K562 (cell line): ENCODE measurements at regions not wholly inside any gene's neighbourhood (a gene's known extent, or its start where the extent isn't known, plus 50 kb on each side); places are given as distances from the start of the nearest gene placed in this dataset.

Source experiments
- ATAC-seq: fragments of 200-7000 bp; cut with Tn5 transposase; 3 replicates; pipeline ENCODE4 v1.9.1; 2020; ENCODE audit warnings: moderate library complexity
- BruUV-seq: library from RNA; stranded (reverse); fragments of 400-500 nt; replicated peaks from 2 replicates; lab custom pipeline; 2021; lab: Mats Ljungman, UMichigan
- CTCF ChIA-PET: fragments of 300-600 bp; formaldehyde crosslinking; extraction: SDS; loops from one replicate; lab custom pipeline; 2021; ENCODE audit warnings: low intra/inter-chr PET ratio; lab: Yijun Ruan, JAX
- POLR2A ChIA-PET: fragments of 300-600, 350-650 bp; sonication (Branson Sonifier 250); formaldehyde crosslinking; extraction: SDS; loops from one replicate; lab custom pipeline; 2021; ENCODE audit warnings: antibody characterized with exemption, inconsistent platforms; lab: Yijun Ruan, JAX
- DNase-seq, 4 experiments: peaks; one replicate each; pipeline versions ENCODE4 v3.0.0 to v3.0.0-alpha.2; 2011 to 2018; ENCODE audit warnings: low spot score in 3 of 4, mixed read lengths in 3 of 4; ENCODE audit errors: extremely low read depth in 1 of 4
- FAIRE-seq: peaks from 2 replicates; lab custom pipeline; 2011; peaks lifted over from hg19 to GRCh38; lab: Jason Lieb, UNC
- H2AFZ ChIP-seq: 2 replicates; pipeline ENCODE4 v1.6.0; 2011; ENCODE audit warnings: low read depth, low read length, control low read depth, inconsistent platforms
- H3K27ac ChIP-seq: fragments of 200-600 bp; 3 replicates; pipeline ENCODE4 v1.8.0; 2011; ENCODE audit warnings: low read depth, mild to moderate bottlenecking, control low read depth, inconsistent platforms, low read length, moderate library complexity, mixed read lengths; ENCODE audit errors: extremely low read depth
- H3K27me3 ChIP-seq, 2 experiments: fragments of 300-600 bp in 1 of 2; 2 replicates in 1 of 2; 3 replicates in 1 of 2; pipeline versions ENCODE4 v1.6.0 to v1.8.0; 2011; ENCODE audit warnings: inconsistent platforms in 2 of 2, low read length in 2 of 2, mild to moderate bottlenecking in 1 of 2, mixed read lengths in 1 of 2, moderate library complexity in 1 of 2; ENCODE audit not compliant: control insufficient read depth in 2 of 2, insufficient read depth in 2 of 2
- H3K36me3 ChIP-seq: fragments of 300-600 bp; 3 replicates; pipeline ENCODE4 v1.8.0; 2011; ENCODE audit warnings: mild to moderate bottlenecking, low read length, inconsistent platforms; ENCODE audit not compliant: control insufficient read depth, insufficient read depth
- H3K4me1 ChIP-seq, 2 experiments: fragments of 200-600 bp in 1 of 2; replicated peaks in 1 of 2; 2 replicates in 1 of 2; 3 replicates in 1 of 2; pipeline versions ENCODE4 v1.5.1 to v1.8.0; 2011; ENCODE audit warnings: inconsistent platforms in 2 of 2, low read length in 2 of 2, mild to moderate bottlenecking in 1 of 2, mixed read lengths in 1 of 2, moderate library complexity in 1 of 2; ENCODE audit not compliant: control insufficient read depth in 2 of 2, insufficient read depth in 2 of 2
- H3K4me2 ChIP-seq: 2 replicates; pipeline ENCODE4 v1.6.1; 2011; ENCODE audit warnings: low read length, control low read depth, inconsistent platforms, mixed read lengths; ENCODE audit not compliant: insufficient read depth
- H3K4me3 ChIP-seq: fragments of 200-600 bp; sonication (generic), shearing (Covaris generic); 2 replicates; pipeline ENCODE4 v1.5.1; 2016; ENCODE audit warnings: control low read depth, inconsistent platforms
- H3K79me2 ChIP-seq: fragments of 200-600 bp; 3 replicates; pipeline ENCODE4 v1.8.0; 2011; ENCODE audit warnings: low read length, inconsistent platforms; ENCODE audit not compliant: control insufficient read depth, insufficient read depth
- H3K9ac ChIP-seq, 2 experiments: 2 replicates each; pipeline versions ENCODE4 v1.6.0 to v1.6.1; 2011; ENCODE audit warnings: low read depth in 2 of 2, low read length in 2 of 2, control low read depth in 1 of 2, inconsistent platforms in 1 of 2, mild to moderate bottlenecking in 1 of 2, mixed read lengths in 1 of 2; ENCODE audit not compliant: insufficient read depth in 1 of 2
- H3K9me1 ChIP-seq: one replicate; pipeline ENCODE4 v1.6.0; 2011; ENCODE audit warnings: inconsistent platforms, mild to moderate bottlenecking, low read length, moderate library complexity; ENCODE audit not compliant: control insufficient read depth, insufficient read depth
- H3K9me3 ChIP-seq: replicated peaks from 2 replicates; pipeline ENCODE4 v1.5.1; 2011; ENCODE audit warnings: low read depth, low read length, inconsistent platforms; ENCODE audit not compliant: control insufficient read depth, insufficient read depth
- H4K20me1 ChIP-seq: replicated peaks from 2 replicates; pipeline ENCODE4 v1.6.1; 2011; ENCODE audit warnings: low read length, inconsistent platforms, mixed read lengths; ENCODE audit not compliant: control insufficient read depth, insufficient read depth
- ARHGAP35 ChIP-seq: fragments of 450-650 bp; IDR thresholded peaks from 2 replicates; pipeline ENCODE4 v1.6.1; 2018; ENCODE audit not compliant: partially characterized antibody
- ATF1 ChIP-seq, 2 experiments: fragments of 450-650 bp in 1 of 2; IDR thresholded peaks; 2 replicates each; pipeline ENCODE4 v1.6.1; 2016; ENCODE audit warnings: missing compliant biosample characterization in 1 of 2, missing genetic modification characterization in 1 of 2
- CBFA2T2 ChIP-seq: fragments of 450-650 bp; conservative IDR thresholded peaks from 2 replicates; pipeline ENCODE4 v1.6.1; 2017; ENCODE audit warnings: mild to moderate bottlenecking
- FOXJ3 ChIP-seq: sonication (generic); formaldehyde crosslinking; IDR thresholded peaks from 2 replicates; pipeline ENCODE4 v1.4.0; 2020; ENCODE audit warnings: mild to moderate bottlenecking, missing genetic modification reagents
- GABPA ChIP-seq: fragments of 200-800 bp; sonication (Bioruptor generic); conservative IDR thresholded peaks from 2 replicates; pipeline ENCODE4 v1.6.1; 2016; ENCODE audit warnings: low read depth, missing genetic modification characterization, missing compliant biosample characterization
- HDAC1 ChIP-seq, 2 experiments: fragments of 450-650 bp; IDR thresholded peaks; 2 replicates each; pipeline ENCODE4 v1.6.1; 2016 to 2017; ENCODE audit warnings: inconsistent platforms in 1 of 2, mild to moderate bottlenecking in 1 of 2, moderate library complexity in 1 of 2
- HNRNPL ChIP-seq: fragments of 200-400 bp; formaldehyde crosslinking; IDR thresholded peaks from 2 replicates; pipeline ENCODE4 v1.6.1; 2017; ENCODE audit warnings: low read depth, mild to moderate bottlenecking, low read length
- NR1H2 ChIP-seq: sonication (generic); formaldehyde crosslinking; IDR thresholded peaks from 2 replicates; pipeline ENCODE4 v1.4.0; 2020; ENCODE audit warnings: mild to moderate bottlenecking, missing genetic modification reagents
- NR2C1 ChIP-seq, 2 experiments: fragments of 450-650 bp; IDR thresholded peaks; 2 replicates each; pipeline ENCODE4 v1.6.1; 2017; ENCODE audit warnings: mild to moderate bottlenecking in 2 of 2, antibody characterized with exemption in 1 of 2, inconsistent platforms in 1 of 2, missing compliant biosample characterization in 1 of 2, missing genetic modification characterization in 1 of 2
- PML ChIP-seq: IDR thresholded peaks from 2 replicates; pipeline ENCODE4 v1.6.1; 2012; ENCODE audit warnings: low read length, inconsistent platforms
- POLR2AphosphoS5 ChIP-seq: IDR thresholded peaks from 2 replicates; pipeline ENCODE4 v1.6.1; 2011; ENCODE audit warnings: mild to moderate bottlenecking, low read depth, low read length, moderate library complexity; ENCODE audit not compliant: control insufficient read depth, insufficient read depth
- RNF2 ChIP-seq: sonication (generic); IDR thresholded peaks from 2 replicates; pipeline ENCODE4 v1.6.1; 2016
- SMAD2 ChIP-seq: fragments of 150-350 bp; IDR thresholded peaks from 2 replicates; pipeline ENCODE4 v1.6.1; 2014; ENCODE audit warnings: low read depth, mild to moderate bottlenecking, low read length
- SOX6 ChIP-seq: fragments of 450-650 bp; IDR thresholded peaks from 2 replicates; pipeline ENCODE4 v1.6.1; 2014; ENCODE audit warnings: mild to moderate bottlenecking
- TAF9B ChIP-seq: fragments of 450-650 bp; IDR thresholded peaks from 2 replicates; pipeline ENCODE4 v1.6.1; 2018; ENCODE audit warnings: mild to moderate bottlenecking; ENCODE audit not compliant: partially characterized antibody
- TARDBP ChIP-seq: fragments of 450-650 bp; IDR thresholded peaks from 2 replicates; pipeline ENCODE4 v1.6.1; 2016
- THRA ChIP-seq: fragments of 450-650 bp; IDR thresholded peaks from 2 replicates; pipeline ENCODE4 v1.6.1; 2017; ENCODE audit warnings: mild to moderate bottlenecking, moderate library complexity
- THRAP3 ChIP-seq: fragments of 450-650 bp; IDR thresholded peaks from 2 replicates; pipeline ENCODE4 v1.6.1; 2016; ENCODE audit warnings: mild to moderate bottlenecking, inconsistent platforms, borderline replicate concordance
- TSC22D4 ChIP-seq: fragments of 450-650 bp; IDR thresholded peaks from 2 replicates; pipeline ENCODE4 v1.6.1; 2016; ENCODE audit warnings: missing genetic modification characterization, missing biosample characterization, control low read depth
- U2AF1 ChIP-seq: fragments of 200-400 bp; formaldehyde crosslinking; optimal IDR thresholded peaks from 2 replicates; pipeline ENCODE3; 2017; ENCODE audit warnings: mild to moderate bottlenecking, low read depth, low read length, moderate library complexity
- ZC3H4 ChIP-seq: sonication (generic); formaldehyde crosslinking; IDR thresholded peaks from 2 replicates; pipeline ENCODE4 v1.9.0; 2021; ENCODE audit warnings: missing genetic modification reagents, borderline replicate concordance
- WGBS: fragments of 100-300 bp; shearing (Covaris generic); methylation state at CpG from one replicate; pipeline ENCODE4 v1.1.6; 2016; ENCODE audit warnings: low coverage, mixed read lengths; ENCODE audit not compliant: insufficient coverage; ENCODE audit errors: missing lambda C conversion rate; 5-methylcytosine and 5-hydroxymethylcytosine counted together
- in situ Hi-C: fragments of 300-500 bp; cut with MboI; formaldehyde crosslinking; loops from 4 replicates; pipeline ENCODE4 v1.15.0; 2018; ENCODE audit warnings: inconsistent platforms, mixed read lengths
- intact Hi-C: fragments of 100-400 bp; cut with micrococcal nuclease; formaldehyde crosslinking; loops from 2 replicates; pipeline ENCODE4 v1.14.2; 2022

- Histone ChIP-seq H3K27ac (no peak overlapping the region), H3K79me2 (no peaks in the 10 kb centered on the region), H3K36me3 (no peaks in the 10 kb centered on the region), H3K9ac (no peak overlapping the region), H4K20me1 (no peaks in the 10 kb centered on the region), H3K4me3 (no peak overlapping the region)
- BruUV-seq: no TSS peak
- no peak for DNase-seq
- POLR2A ChIA-PET: interaction anchor here (0.5 kb wide), 1 partner anchor 73 kb away, joined by 3 read pairs; no protein-coding TSS in a partner anchor
- TF ChIP-seq POLR2AphosphoS5: no peak
- no peak for TF ChIP-seq SMAD2
- no peak for TF ChIP-seq THRA
- TF ChIP-seq NR1H2 (CRISPR knock-in tag): no peak
- no peak for TF ChIP-seq SOX6
- TF ChIP-seq ATF1 (CRISPR knock-in tag; IDR thresholded peaks at IDR 0.05): no peak
- TF ChIP-seq ATF1 (tag; IDR thresholded peaks at IDR 0.05): peak; percentile 45; the same call in 1 of the 2 replicates
- TF ChIP-seq ARHGAP35: peak; percentile 12
- no peak for TF ChIP-seq CBFA2T2
- no peak for TF ChIP-seq ZC3H4 (CRISPR knock-in tag)
- TF ChIP-seq NR2C1 (IDR thresholded peaks at IDR 0.05): no peak
- no peak for TF ChIP-seq NR2C1 (tag; IDR thresholded peaks at IDR 0.05)
- peak; percentile 9 for TF ChIP-seq TAF9B
- no peak for TF ChIP-seq U2AF1
- no peak for TF ChIP-seq THRAP3
- TF ChIP-seq HNRNPL: no peak
- no peak for TF ChIP-seq GABPA
- TF ChIP-seq RNF2: no peak
- 0 out of 4 replicates have a peak, but pooled peaks of 1 of the 2 experiments have one; percentile 38 for TF ChIP-seq HDAC1 (IDR thresholded peaks at IDR 0.05)
- TF ChIP-seq TARDBP: no peak
- TF ChIP-seq TSC22D4 (tag): peak; percentile 86; the same call in 1 of the 2 replicates
- no peak for TF ChIP-seq PML
- no peak for TF ChIP-seq FOXJ3 (CRISPR knock-in tag)
- TF ChIP-seq, all 486 proteins: peak for 5
- in situ Hi-C loops (no loop called here), intact Hi-C loops (no loop called here)
- peaks cover 0 to 5% of the 10 kb centered on the region in 2 experiments; a peak in 2 of 5 replicates for H3K27me3 ChIP-seq
- 2% methylated on average over 3 of the region's 3 CpGs for WGBS
- no peak for ATAC-seq
- no peak for FAIRE-seq
- H3K4me2 ChIP-seq: no peak overlapping the region
- peaks cover 0 to 5% of the 10 kb centered on the region in 2 experiments; a peak in 1 of 5 replicates for H3K4me1 ChIP-seq
- CTCF ChIA-PET: no interaction called here
- no peaks in the 10 kb centered on the region for H3K9me1 ChIP-seq
- no peaks in the 10 kb centered on the region for H3K9me3 ChIP-seq
- H2AFZ ChIP-seq: no peak overlapping the region
Measured at GRCh38 chr5:2439608-2440007, 311.9 kb downstream of the IRX2 start.
